Ishikawa (cell line): ENCODE measurements at regions not wholly inside any gene's neighbourhood (a gene's known extent, or its start where the extent isn't known, plus 50 kb on each side); places are given as distances from the start of the nearest gene placed in this dataset.

Experiments
- CEBPB ChIP-seq: IDR thresholded peaks from 2 replicates; pipeline ENCODE4 v1.6.1; 2012
- EP300 ChIP-seq: IDR thresholded peaks from 2 replicates; pipeline ENCODE4 v1.6.1; 2012; ENCODE audit warnings: borderline replicate concordance
- RAD21 ChIP-seq: IDR thresholded peaks from 2 replicates; pipeline ENCODE4 v1.6.1; 2012; ENCODE audit warnings: low read depth
- TAF1 ChIP-seq: IDR thresholded peaks from 2 replicates; pipeline ENCODE4 v1.6.1; 2012; ENCODE audit warnings: low read depth, mild to moderate bottlenecking
- TEAD4 ChIP-seq: IDR thresholded peaks from 2 replicates; pipeline ENCODE4 v1.6.1; 2012
- YY1 ChIP-seq: IDR thresholded peaks from 2 replicates; pipeline ENCODE4 v1.6.1; 2012; ENCODE audit warnings: low read depth
- TF ChIP-seq, protein P1 (sequence below): IDR thresholded peaks from 2 replicates; pipeline ENCODE4 v1.6.1; 2012
- TF ChIP-seq, protein P2 (sequence below): IDR thresholded peaks from 2 replicates; pipeline ENCODE4 v1.6.1; 2012

- TF ChIP-seq TEAD4 (no peak), TAF1 (no peak), EP300 (no peak), RAD21 (no peak), YY1 (no peak), CEBPB (no peak)
- TF ChIP-seq, protein P1, sequence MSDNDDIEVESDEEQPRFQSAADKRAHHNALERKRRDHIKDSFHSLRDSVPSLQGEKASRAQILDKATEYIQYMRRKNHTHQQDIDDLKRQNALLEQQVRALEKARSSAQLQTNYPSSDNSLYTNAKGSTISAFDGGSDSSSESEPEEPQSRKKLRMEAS: no peak
- TF ChIP-seq, protein P2, sequence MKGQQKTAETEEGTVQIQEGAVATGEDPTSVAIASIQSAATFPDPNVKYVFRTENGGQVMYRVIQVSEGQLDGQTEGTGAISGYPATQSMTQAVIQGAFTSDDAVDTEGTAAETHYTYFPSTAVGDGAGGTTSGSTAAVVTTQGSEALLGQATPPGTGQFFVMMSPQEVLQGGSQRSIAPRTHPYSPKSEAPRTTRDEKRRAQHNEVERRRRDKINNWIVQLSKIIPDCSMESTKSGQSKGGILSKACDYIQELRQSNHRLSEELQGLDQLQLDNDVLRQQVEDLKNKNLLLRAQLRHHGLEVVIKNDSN: no peak
These were observed 293.6 kb upstream of the FAT4 start for GRCh38 chr4:125021189-125021588.
